ENCODE measurements at regions not wholly inside any gene's neighbourhood (a gene's known extent, or its start where the extent isn't known, plus 50 kb on each side); places are given as distances from the start of the nearest gene placed in this dataset.

GRCh38 chr2:139925903-139926302, 1145.7 kb upstream of the NXPH2 start:
- Histone ChIP-seq H3K9me3 (ENCODE audit: control insufficient read depth, low read depth, low read length) (no peaks in the 10 kb centered on the region), H3K4me2 (ENCODE audit: insufficient read depth, insufficient read length, low read length) (no peak overlapping the region), H3K18ac (ENCODE audit: insufficient read length, low read depth, low read length) (no peak overlapping the region), H4K20me1 (ENCODE audit: control insufficient read depth, insufficient read depth, insufficient read length) (no peaks in the 10 kb centered on the region), H3T11ph (ENCODE audit: low read length) (no peak overlapping the region), H2BK15ac (ENCODE audit: low read depth, low read length) (no peak overlapping the region), H2AK5ac (ENCODE audit: insufficient read length, low read length) (no peak overlapping the region), H3K27ac (ENCODE audit: insufficient read length, low read depth, low read length) (no peak overlapping the region), H4K8ac (replicated peaks; ENCODE audit: insufficient read length, low read depth, low read length) (no peak overlapping the region), H3K9ac (ENCODE audit: extremely low read depth, insufficient read length, low read length) (no peak overlapping the region), H3K56ac (ENCODE audit: insufficient read length, low read depth, low read length) (no peak overlapping the region), H2AFZ (ENCODE audit: low read length) (no peak overlapping the region), H3K23me2 (ENCODE audit: insufficient read length, low read depth, low read length, poor library complexity, severe bottlenecking) (no peaks in the 10 kb centered on the region), H2BK5ac (ENCODE audit: insufficient read length, low read length) (no peak overlapping the region), H3K79me1 (ENCODE audit: insufficient read depth, low read depth, low read length, poor library complexity, severe bottlenecking) (no peaks in the 10 kb centered on the region), H2BK12ac (ENCODE audit: insufficient read length, low read depth, low read length) (no peak overlapping the region), H2BK20ac (ENCODE audit: low read depth, low read length, poor library complexity, severe bottlenecking) (no peak overlapping the region), H3K14ac (ENCODE audit: insufficient read depth, low read length) (no peak overlapping the region), H3K27me3 (ENCODE audit: insufficient read depth, low read length) (no peaks in the 10 kb centered on the region), H3K4ac (ENCODE audit: low read depth, low read length) (no peak overlapping the region), H4K5ac (ENCODE audit: insufficient read length, low read depth, low read length) (no peak overlapping the region), H4K91ac (ENCODE audit: insufficient read length, low read depth, low read length) (no peak overlapping the region), H3K4me1 (ENCODE audit: insufficient read depth, low read length) (no peaks in the 10 kb centered on the region), H2BK120ac (ENCODE audit: low read depth, low read length, poor library complexity, severe bottlenecking) (no peak overlapping the region), H3K79me2 (ENCODE audit: insufficient read depth, low read length) (no peaks in the 10 kb centered on the region), H3K23ac (ENCODE audit: insufficient read length, low read depth, low read length) (no peak overlapping the region)
- peaks cover 0 to 6% of the 10 kb centered on the region in 2 experiments; a peak in 1 of 4 replicates for H3K4me1 Mint-ChIP-seq
- no peak overlapping the region for H3K27ac Mint-ChIP-seq
- H3K4me3 Mint-ChIP-seq = no peak overlapping the region
- H3K27me3 Mint-ChIP-seq (ENCODE audit: low read depth) = no peaks in the 10 kb centered on the region
- TF ChIP-seq CTCF (conservative IDR thresholded peaks at IDR 0.05) = no peak
- WGBS (ENCODE audit: extremely low coverage, insufficient read length, low lambda C conversion rate) = no CpG with 5 or more reads among the region's 1 CpG
- no peak for DNase-seq
- no peaks in the 10 kb centered on the region for H3K9me3 Mint-ChIP-seq
- no peaks in the 10 kb centered on the region; a peak in 1 of 7 replicates for H3K36me3 Mint-ChIP-seq (ENCODE audit: insufficient read depth in 1 of 3, low read depth in 3 of 3)
